ENCODE measurements at regions not wholly inside any gene's neighbourhood (a gene's known extent, or its start where the extent isn't known, plus 50 kb on each side); places are given as distances from the start of the nearest gene placed in this dataset.
"Not testable (repeated sequence)": the region's sequence is repeated elsewhere in the genome, so short reads cannot be mapped to it uniquely, and the experiment has no call there.

DNA sequence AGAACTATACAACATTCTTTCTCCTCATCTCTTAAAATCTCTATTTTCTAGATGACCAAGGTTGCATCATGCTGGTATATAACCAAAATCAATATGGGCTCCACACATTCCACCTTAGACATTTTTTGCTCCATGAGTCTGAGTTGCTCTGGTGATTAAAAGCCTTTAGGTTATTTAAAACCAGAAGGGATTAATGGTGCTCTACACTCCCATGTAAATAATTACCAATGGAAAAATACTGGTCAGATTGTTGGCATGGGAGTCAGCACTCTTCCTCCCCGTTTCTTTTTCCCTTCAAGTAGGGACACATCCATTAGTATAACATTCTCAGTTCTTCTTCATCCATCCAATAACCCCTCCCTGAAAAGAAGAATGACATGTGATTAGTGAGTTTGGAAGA, 747.7 kb downstream of the PCDH17 start:
- DNase-seq, result no peak

DNA sequence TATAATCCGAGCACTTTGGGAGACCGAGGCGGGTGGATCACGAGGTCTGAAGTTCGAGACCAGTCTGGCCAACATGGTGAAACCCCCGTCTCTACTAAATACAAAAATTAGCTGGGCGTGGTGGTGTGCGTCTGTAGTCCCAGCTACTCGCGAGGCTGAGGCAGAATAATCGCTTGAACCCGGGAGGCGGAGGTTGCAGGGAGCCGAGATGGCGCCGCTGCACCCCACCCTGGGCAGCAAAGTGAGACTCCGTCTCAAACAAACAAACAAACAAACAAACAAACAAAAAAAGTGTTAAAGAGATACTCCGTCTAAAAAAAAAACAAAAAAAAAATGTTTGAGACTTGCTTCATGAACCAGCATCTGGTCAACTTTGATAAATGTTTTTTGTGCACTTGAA, 753.8 kb downstream of the PCDH17 start:
- not testable (repeated sequence) for DNase-seq

DNA sequence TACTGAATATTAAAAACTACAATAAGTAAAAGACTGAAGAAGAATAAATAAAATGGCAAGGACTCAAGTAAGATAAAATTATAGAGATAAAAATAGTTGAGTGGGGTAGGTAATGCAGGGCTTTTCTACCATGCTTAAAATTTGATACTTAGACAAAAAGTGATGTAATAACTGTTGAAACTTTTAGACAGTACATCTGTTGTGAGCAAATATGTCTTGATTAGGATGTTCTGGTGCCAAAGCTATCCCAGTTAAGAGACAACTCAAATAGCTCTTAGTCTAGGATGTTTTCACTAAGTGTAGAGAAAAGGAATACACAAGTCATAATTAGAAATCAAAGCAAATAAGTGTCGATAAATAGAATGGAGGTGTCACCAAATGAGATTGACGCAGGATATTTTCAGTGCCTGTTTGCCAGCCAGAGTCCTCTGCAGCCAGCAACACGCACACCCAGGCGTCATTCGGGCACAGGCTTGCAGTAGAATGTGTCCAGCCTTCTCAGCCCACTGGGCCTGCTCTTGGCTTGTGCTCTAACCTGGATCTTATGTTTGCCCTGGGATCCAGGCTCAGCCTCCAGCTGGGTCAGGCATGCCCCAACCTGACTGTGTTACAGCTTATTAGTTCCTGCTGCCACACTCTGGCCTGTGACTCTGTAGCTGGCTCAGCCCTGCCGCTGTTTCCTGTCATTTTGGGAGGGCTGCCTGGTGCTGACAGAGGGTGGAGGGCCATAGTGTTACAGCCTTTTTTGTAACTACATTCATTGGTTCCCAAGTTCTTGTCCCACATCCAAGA, 766.2 kb downstream of the PCDH17 start:
- DNase-seq, result no peak

DNA sequence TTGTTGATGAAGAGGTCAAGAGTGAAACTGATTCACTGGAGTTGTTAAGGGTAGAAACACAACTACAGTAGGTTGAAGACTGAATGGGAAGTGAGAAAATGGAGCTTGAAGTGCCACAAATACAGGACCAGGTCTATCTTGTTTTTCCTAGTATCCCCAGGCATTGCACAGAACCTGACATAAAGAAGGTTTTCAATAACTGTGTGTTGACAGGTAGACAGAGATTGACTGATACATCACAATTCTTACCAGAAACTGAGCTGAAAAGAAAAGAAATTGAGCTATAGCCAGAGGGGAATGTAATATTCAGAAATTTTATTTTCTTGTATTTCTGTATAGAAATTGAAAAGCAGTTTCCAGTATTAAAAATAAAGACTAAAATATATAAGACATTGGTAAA, 767.7 kb downstream of the PCDH17 start:
- DNase-seq, result no peak

DNA sequence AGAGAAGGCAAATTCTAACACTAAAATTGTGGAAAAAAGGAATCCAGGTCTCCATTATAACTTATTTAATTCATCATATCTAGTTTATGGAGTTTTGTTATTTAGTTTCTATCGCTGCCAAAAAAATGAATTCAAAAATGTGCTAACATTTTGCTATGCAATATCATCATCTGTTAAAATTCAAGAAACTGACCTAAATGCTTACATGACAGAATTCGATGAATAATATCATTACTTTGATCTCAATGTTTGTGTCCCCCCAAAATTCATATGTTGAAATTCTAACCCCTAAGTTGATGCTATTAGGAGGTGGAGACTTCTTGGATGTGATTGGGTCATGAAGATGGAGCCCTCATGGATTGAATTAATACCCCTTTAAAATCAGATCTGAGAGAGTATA, 775.0 kb downstream of the PCDH17 start:
- DNase-seq, result no peak

DNA sequence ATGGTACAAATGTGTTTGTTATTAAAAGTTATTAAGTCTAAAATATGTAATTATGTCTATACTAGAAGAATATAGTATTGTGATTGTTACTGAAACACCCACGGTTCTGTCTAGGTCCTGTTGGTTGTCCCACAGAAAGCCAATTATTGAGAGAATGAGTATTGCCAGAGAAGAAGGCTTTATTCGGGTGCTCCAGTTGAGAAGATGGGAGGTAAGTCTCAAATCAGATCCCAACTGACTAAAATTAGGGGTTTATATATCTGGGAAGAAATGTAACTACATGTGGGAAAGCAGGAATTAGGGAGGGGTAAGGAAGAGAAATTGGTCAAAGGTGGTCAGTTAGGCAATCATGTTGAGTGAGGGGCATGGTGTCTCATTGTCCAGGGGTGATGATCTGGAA, 798.4 kb downstream of the PCDH17 start:
- DNase-seq, result no peak

DNA sequence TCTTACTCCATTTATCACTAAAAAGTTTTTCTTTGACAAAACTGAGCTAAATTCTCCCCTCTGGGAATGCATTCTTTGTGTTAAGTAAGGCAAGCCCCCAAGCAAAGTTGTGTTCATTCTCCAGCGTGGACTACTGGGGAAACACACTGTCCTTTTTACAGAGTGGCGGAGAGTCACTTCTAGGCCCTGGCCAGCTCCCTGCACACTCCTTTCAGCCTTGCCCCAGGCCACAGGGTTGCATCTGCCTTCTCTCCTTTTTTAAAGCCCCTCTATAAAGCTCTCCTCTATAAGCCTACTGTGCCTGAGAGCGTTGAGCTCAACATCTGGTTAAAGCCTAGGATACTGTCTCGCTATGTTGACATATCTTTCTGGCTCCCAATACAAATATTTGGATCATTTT, 803.4 kb downstream of the PCDH17 start:
- DNase-seq, result no peak

DNA sequence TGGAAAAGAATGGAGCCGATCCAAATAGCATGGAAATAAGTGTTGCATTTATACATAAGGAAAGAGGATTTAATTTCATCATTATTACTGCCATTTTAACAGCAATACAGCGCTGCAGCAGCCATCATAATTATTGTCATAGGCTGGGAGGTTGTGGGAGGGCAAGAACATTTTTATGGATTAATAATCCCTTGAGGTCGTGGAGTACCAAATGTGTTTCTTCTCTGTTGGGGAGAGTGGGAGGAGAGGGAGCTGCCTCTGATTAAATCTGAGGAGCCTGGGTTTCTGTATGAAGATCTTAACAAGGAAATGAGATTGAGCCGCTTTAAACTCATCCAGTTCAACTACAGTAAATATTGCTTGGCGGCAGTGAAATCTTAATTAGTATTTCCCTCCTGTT, 805.9 kb downstream of the PCDH17 start:
- no peak for DNase-seq

DNA sequence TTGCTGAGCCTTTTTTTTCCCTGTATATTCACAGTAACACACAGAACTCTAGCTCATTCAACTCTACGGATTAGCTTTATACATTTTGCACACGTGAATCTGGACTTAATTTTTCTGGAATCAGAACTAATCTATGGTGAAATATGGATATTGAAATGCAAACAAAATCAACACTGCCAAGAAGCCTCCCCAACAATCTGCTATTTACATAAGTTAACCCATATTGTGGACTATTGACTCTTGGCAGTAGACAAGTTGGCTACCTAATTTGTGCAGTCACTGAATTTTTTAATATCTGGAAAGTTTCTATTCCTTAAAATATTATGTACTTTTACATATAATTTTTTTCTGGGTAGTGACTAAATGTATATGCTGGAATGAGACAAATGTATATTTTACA, 815.4 kb downstream of the PCDH17 start:
- DNase-seq, result no peak

DNA sequence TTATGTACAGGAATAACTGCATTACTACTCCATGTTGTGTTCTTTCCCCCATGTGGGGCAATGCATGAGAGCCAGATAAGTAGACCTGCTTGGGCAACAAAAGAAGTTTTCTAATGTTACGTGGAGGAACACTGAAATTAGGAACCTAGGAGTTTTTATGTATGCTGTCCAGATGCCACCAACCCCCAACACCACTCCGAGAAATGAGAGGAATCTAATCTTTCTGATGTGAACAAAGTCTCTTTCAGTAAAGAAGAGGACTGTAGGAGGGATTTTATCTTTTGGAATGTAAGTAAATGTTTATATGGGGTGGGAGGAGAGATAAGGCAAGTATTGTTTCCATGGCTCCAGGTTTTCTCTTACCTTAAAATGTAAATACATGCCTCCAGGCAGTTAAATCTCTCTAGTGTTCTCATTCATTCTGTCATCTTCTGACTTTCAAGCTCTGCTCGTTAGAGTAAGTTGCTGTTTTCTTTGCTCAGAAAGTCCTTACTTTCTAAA, 820.6 kb downstream of the PCDH17 start:
- DNase-seq, result no peak

DNA sequence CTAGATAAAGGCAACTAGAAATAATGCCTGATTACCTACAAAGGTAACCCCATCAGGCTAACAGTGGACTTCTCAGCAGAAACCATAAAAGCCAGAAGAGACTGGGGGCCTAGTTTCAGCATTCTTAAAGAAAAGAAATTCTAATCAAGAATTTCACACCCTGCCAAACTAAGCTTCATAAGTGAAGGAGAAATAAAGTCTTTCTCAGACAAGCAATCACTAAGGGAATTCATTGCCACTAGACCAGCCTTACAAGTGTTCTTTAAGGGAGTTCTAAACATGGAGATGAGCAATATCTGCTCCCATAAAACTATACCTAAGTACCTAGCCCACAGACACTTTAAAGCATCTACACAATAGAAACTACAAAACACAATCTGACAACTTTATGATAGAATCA, 823.5 kb downstream of the PCDH17 start:
- DNase-seq, result no peak

DNA sequence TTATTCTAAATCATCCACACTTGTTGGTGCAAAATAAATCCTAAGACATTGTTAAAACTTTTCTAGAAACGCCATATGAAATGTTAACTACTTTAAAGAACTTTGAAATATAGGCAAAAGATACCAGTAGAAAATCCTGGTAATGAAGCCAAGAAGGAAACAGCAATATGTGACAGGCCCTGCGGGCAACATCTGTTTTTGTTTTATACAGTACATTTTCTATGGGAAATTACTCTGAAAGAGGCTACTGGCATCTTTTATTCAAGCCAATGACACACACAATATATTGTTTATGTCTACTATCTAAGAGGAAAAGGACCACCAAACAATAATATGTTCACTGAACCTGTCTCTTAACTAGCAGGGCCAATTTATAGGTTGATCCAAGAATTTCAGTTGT, 829.7 kb downstream of the PCDH17 start:
- no peak for DNase-seq

DNA sequence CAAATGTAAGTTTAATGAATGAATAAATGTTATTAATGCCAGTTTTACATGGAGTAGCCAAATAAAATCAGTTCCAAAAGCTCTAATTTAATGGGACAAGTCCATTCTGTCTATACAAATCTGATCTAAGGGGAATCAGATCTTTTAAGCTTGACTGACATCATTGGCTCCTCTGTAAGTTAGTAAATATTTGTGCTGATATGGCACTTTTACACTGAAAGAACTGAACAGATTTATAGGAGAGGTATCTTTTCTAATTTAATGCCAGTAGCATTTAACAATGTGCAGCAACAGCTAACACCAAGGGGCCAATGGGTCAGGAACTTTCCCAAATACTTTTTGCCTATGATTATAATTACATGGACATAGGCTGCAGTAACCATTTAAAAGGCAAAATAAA, 832.3 kb downstream of the PCDH17 start:
- no peak for DNase-seq

DNA sequence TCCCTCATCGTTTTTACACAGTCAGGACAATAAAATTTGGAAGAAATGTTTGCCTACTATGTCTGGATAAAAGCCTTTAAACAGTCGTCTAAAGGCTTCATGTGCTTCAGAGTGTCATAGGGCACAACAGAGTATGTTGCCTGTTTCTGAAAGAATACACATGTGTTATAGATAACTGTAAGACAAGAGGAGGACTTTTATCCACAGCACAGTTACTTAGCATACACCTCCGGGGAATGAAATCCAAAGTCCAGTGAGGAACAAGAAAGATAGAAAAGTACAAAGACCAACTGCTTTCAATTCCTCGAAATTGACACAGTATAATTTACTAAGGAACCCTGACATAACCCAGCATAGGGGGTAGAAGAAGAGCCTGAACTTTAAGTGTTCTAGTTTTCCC, 835.6 kb downstream of the PCDH17 start:
- DNase-seq, result no peak

DNA sequence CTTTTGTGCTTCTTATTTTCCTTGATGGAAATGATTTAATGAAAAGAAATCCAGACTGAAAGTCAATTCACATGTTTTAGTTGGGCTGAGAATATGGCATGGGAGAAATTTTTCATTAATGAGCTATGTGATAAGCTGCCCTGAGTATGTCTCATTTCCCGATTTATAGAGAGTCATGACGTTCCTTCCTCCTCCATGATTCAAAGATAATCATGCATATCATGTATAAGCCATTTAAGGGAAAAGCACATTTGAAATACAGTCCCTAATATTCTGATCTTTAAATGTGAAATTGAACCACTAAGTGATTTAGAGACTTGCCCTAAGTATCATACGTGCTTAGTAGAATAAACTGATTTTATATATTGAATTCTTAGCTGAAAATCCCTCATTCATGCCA, 840.9 kb downstream of the PCDH17 start:
- DNase-seq, result no peak

DNA sequence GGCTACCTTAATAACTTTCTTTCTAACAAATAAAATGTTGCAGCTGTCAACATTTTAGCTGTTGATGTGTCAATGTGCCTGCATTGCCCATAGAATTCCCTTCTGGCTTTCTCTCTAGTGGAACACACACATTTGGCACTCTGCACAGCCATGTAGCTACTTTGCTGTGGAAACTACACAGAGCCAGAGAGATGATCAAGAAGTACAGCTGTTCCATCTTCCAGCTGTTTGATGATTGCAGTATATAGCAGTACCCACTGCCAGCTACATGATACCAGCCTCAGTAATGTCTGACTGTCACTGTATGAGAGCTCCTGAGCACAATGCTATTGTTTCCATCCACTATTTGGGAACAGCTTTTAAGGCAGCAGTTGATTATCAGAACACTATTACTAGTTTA, 843.0 kb downstream of the PCDH17 start:
- DNase-seq, result no peak

DNA sequence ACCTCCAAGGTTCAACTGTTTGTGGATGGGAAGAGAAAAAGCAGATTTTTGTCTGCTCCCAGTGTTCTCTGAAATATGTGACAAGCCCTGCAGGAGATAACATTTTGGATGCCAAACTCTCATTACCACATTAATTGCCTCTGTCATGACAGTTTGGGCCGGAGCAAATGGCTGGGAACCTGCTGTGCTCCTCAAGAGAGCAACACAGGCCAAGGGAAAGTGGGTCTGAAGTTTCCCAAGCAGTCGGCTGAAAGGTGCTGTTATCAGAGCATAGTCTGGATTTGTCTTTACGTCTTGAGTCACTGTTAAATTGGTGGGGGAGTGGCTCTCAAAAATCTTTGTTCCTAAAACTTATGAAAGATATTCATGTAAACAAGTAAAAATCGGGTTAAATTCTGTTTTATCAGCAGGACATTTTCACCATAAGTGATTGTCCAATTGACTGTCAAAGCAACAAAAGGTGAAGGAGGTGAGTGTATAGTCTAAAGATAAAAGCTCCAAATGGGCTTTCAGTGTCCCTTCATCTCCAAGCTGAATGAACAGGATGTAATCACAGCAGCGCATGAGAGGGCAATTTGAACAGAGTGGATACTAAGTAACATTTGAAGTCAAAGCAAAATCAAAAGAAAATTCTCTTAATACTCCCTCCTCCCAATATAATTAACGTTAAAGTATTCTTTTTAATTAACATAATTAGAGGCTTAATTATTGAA, 844.8 kb downstream of the PCDH17 start:
- DNase-seq, result no peak

DNA sequence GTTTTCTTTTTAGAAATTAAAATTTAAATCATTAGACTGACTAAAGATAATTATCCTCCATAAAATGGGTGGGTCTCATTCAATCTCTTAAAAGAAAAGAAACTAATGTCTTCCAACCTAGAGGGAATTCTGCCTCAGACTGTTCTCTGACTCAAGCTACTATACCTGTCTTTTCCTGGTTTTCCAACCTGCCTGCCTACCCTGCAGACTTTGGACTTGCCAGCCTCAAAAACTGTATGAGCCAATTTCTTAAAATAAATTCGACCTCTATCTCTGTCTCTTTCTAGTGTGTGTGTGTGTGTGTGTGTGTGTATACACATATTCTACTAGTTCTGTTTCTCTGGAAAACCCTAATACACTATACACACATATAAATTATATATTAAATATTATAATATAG, 847.3 kb downstream of the PCDH17 start:
- no peak for DNase-seq

DNA sequence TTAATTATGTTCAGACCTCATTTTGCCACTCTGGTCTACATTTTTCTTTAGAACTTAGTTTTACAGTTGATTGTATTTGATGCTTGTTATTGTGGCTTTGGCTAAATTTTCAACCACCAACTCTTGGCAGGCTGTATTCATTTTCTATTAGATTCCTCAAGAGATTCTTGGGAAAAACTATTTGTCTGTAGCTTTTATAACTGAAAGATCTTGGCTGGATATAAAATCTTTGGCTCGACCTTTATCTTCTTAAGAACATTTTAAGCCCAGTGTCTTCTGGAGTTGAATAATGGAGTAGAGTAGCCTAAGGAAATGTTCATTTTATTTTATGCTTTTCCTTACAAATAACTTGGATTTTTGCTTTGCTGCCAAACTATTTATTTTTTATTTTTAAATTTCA, 848.5 kb downstream of the PCDH17 start:
- DNase-seq, result no peak

DNA sequence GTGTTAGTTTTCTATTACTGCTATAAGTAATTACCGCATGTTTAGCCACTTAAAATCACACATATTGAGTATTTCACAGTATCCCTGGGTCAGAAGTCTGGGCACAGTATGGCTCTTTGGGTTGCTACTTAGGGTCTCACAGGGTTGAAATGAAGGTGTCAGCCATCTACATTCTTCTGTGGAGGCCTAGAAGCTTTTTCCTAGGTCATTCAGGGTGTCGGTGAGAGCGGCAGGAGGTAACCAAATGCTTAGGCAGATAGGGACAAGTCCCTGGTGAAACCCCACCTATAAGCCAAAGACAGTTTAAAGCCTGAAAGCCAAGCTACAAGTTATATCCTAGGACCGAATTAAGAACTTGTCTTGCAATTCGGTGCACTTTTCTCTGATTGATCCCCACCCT, 856.7 kb downstream of the PCDH17 start:
- DNase-seq, result no peak

DNA sequence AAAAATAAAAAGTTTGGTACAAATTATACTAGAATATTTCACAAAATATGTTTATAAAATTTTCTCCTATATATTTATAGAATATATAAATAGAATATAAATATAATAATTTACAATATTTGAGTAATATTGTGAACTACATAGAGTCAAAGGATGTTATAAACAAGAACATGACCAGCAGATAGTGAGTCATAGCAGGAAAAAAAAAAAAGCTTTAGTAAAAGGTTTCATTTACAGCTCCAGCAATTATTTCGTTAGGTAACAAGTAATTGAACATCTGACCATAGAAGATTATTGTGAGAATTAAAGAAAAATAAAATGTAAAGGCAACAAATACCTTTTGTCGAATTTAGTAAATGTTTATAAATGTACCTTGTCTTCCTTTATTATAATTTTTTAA, 864.1 kb downstream of the PCDH17 start:
- DNase-seq, result no peak

DNA sequence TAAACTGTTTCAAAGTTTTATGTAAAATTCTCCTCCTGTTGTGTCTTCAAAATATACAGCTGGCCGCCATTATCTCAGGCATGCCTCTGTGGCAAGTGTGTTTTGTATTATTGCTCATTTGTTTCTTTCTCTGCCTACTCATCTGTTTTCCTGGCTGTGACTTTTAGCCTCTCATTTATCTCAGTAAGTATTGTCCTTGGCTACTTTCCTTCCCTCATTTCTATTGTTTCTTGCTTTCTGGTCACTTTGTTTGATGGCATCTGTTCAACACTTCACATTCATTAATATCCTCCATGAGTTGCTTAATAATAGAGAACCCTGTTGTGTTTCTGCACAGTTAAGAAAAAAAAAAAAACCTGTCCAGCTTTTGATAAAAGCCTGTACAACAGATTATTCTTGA, 869.4 kb downstream of the PCDH17 start:
- DNase-seq, result no peak

DNA sequence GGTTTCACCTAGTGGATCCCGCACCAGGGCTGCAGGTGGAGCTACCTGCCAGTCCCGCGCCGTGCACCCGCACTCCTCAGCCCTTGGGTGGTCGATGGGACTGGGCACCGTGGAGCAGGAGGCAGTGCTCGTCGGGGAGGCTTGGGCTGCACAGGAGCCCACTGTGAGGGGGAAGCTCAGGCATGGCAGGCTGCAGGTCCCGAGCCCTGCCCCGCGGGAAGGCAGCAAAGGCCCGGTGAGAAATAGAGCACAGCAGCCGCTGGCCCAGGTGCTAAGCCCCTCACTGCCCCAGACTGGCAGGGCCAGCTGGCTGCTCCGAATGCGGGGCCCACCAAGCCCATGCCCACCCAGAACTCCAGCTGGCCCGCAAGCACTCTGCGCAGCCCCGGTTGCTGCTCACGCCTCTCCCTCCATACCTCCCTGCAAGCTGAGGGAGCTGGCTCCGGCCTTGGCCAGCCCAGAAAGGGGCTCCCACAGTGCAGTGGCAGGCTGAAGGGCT, 872.7 kb downstream of the PCDH17 start:
- not testable (repeated sequence) for DNase-seq

DNA sequence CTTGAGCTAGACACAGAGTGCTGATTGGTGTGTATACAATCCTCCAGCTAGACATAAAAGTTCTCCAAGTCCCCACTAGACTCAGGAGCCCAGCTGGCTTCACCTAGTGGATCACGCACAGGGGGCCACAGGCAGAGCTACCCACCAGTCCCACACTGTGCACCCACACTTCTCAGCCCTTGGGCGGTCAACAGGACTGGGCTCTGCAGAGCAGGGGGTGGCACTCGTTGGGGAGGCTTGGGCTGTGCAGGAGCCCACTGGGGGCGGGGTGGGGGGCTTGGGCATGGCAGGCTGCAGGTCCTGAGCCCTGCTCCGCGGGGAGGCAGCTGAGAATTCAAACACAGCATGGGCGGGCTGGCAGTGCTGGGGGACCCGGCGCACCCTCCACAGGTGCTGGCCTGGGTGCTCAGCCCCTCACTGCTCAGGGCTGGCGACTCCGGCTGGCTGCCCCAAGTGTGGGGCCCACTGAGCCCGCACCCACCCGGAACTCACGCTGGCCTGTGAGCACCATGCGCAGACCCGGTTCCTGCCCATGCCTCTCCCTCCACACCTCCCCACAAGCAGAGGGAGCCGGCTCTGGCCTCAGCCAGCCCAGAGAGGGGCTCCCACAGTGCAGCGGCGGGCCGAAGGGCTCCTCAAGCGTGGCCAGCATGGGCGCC, 873.8 kb downstream of the PCDH17 start:
- not testable (repeated sequence) for DNase-seq
